ENCODE measurements at regions not wholly inside any gene's neighbourhood (a gene's known extent, or its start where the extent isn't known, plus 50 kb on each side); places are given as distances from the start of the nearest gene placed in this dataset.

DNA sequence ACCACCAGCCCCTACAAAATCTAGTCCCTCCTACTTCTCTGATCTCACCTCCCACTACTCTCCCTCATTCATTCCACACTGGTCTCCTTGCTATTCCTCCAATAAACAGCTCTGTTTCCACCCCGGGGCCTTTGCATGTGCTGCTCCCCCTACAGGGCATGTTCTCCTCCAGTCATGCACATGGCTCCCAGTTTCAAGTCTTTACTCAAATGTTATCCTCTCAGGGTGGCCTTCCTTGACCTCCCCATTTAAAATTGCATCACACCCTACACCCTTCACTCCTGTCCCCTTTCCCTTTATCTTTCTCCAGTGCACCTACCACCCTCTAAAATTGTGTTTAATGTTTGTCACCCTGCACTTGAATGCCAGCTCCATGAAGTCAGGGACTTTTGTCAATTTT lies 174.5 kb downstream of the MRPL14 start:
- TF ChIP-seq BHLHE40 (IDR thresholded peaks at IDR 0.05; ENCODE audit: borderline replicate concordance), result no peak
- TF ChIP-seq FOXM1 (IDR thresholded peaks at IDR 0.05; ENCODE audit: borderline replicate concordance), result no peak
- no peak for TF ChIP-seq FOXK2 (IDR thresholded peaks at IDR 0.05)
- no peak for TF ChIP-seq ARNT (IDR thresholded peaks at IDR 0.05)
- TF ChIP-seq NFRKB (IDR thresholded peaks at IDR 0.05), result no peak
- no peak for TF ChIP-seq SUZ12 (IDR thresholded peaks at IDR 0.05)
